ENCODE measurements at regions not wholly inside any gene's neighbourhood (a gene's known extent, or its start where the extent isn't known, plus 50 kb on each side); places are given as distances from the start of the nearest gene placed in this dataset.

- TF ChIP-seq ZFX (IDR thresholded peaks at IDR 0.05) = no peak
- no peak for TF ChIP-seq CTCF (conservative IDR thresholded peaks at IDR 0.05)
- H3K27ac ChIP-seq = no peak overlapping the region
These were observed 1035.6 kb upstream of the TMEM132C start for GRCh38 chr12:127231371-127231770.

- TF ChIP-seq ZFX (IDR thresholded peaks at IDR 0.05) (no peak), CTCF (conservative IDR thresholded peaks at IDR 0.05) (no peak)
- no peak overlapping the region for H3K27ac ChIP-seq
These were observed 1034.0 kb upstream of the TMEM132C start for GRCh38 chr12:127233016-127233415.

- TF ChIP-seq CTCF (conservative IDR thresholded peaks at IDR 0.05) (no peak), ZFX (IDR thresholded peaks at IDR 0.05) (no peak)
- no peak overlapping the region for H3K27ac ChIP-seq
These were observed 1031.2 kb upstream of the TMEM132C start for GRCh38 chr12:127235761-127236160.

- TF ChIP-seq CTCF (conservative IDR thresholded peaks at IDR 0.05) (no peak), ZFX (IDR thresholded peaks at IDR 0.05) (no peak)
- no peak overlapping the region for H3K27ac ChIP-seq
These were observed 1030.5 kb upstream of the TMEM132C start for GRCh38 chr12:127236491-127236890.

GRCh38 chr12:127237151-127237550 is 1029.8 kb upstream of the TMEM132C start:
- TF ChIP-seq ZFX (IDR thresholded peaks at IDR 0.05) = no peak
- TF ChIP-seq CTCF (conservative IDR thresholded peaks at IDR 0.05) = no peak
- no peak overlapping the region for H3K27ac ChIP-seq

- TF ChIP-seq ZFX (IDR thresholded peaks at IDR 0.05) (no peak), CTCF (conservative IDR thresholded peaks at IDR 0.05) (no peak)
- no peak overlapping the region for H3K27ac ChIP-seq
These were observed 1028.9 kb upstream of the TMEM132C start for GRCh38 chr12:127238107-127238506.

GRCh38 chr12:127239781-127240180 is 1027.2 kb upstream of the TMEM132C start:
- TF ChIP-seq CTCF (conservative IDR thresholded peaks at IDR 0.05) (no peak), ZFX (IDR thresholded peaks at IDR 0.05) (no peak)

More at GRCh38 chr12:127239781-127240180, 1027.2 kb upstream of the TMEM132C start:
- H3K27ac ChIP-seq = no peak overlapping the region
